ENCODE measurements at regions not wholly inside any gene's neighbourhood (a gene's known extent, or its start where the extent isn't known, plus 50 kb on each side); places are given as distances from the start of the nearest gene placed in this dataset.

GRCh38 chr7:159250471-159250870 is 105.8 kb upstream of the VIPR2 start:
- H3K36me3 ChIP-seq = no peaks in the 10 kb centered on the region
- H3K27me3 ChIP-seq = no peaks in the 10 kb centered on the region
- no peak overlapping the region for H3K27ac ChIP-seq
- DNase-seq = no peak
- no peak for TF ChIP-seq POLR2A (IDR thresholded peaks at IDR 0.05)
- no peak for TF ChIP-seq CTCF (IDR thresholded peaks at IDR 0.05)
- H3K9me3 ChIP-seq = no peaks in the 10 kb centered on the region
- intact Hi-C loops (cut with DNase I) = no loop called here
- WGBS, 2 donors = 81 to 82% methylated on average over 1 of the region's 1 CpG
- H3K4me1 ChIP-seq = no peaks in the 10 kb centered on the region
- H3K4me3 ChIP-seq (replicated peaks in 1 of 3) = no peak overlapping the region

DNA sequence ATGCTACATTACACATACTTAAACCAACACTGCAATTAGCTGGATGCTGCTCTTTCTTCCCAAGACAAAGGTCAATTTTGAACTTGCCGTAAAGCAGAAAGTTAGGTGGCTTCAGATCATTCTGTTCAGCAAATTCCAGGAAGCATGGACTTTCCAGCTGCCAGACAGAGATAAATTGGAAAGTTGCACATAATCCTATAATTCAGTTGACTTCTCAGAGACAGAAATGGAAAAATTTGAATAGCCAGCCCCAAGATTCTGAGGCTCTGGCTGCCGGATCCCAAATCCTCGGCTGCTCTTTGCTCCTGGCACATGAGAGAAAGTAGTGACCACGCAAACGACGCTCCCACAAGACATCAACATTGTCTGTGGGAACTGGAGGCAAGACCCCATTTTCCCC is 105.0 kb upstream of the VIPR2 start:
- intact Hi-C loops (cut with DNase I) = no loop called here
- no peaks in the 10 kb centered on the region for H3K4me1 ChIP-seq
- no peak for DNase-seq
- H3K27me3 ChIP-seq = no peaks in the 10 kb centered on the region
- no peaks in the 10 kb centered on the region for H3K36me3 ChIP-seq
- no peak overlapping the region for H3K4me3 ChIP-seq (replicated peaks in 1 of 3)
- H3K9me3 ChIP-seq = no peaks in the 10 kb centered on the region
- WGBS, 2 donors = 79 to 85% methylated on average over 6 of the region's 6 CpGs
- H3K27ac ChIP-seq = no peak overlapping the region
- TF ChIP-seq CTCF (IDR thresholded peaks at IDR 0.05) = no peak
- TF ChIP-seq POLR2A (IDR thresholded peaks at IDR 0.05) = no peak

GRCh38 chr7:159247910-159248309 is 103.2 kb upstream of the VIPR2 start:
- WGBS, 2 donors = 73 to 75% methylated on average over 2 of the region's 2 CpGs
- H3K9me3 ChIP-seq = no peaks in the 10 kb centered on the region
- no peak overlapping the region for H3K4me3 ChIP-seq (replicated peaks in 1 of 3)
- TF ChIP-seq POLR2A (IDR thresholded peaks at IDR 0.05) (no peak), CTCF (IDR thresholded peaks at IDR 0.05) (no peak)
- H3K36me3 ChIP-seq = no peaks in the 10 kb centered on the region
- H3K27me3 ChIP-seq = no peaks in the 10 kb centered on the region
- no peak overlapping the region for H3K27ac ChIP-seq
- intact Hi-C loops (cut with DNase I) = no loop called here
- no peak for DNase-seq
- no peaks in the 10 kb centered on the region for H3K4me1 ChIP-seq

GRCh38 chr7:159246702-159247480 is 102.2 kb upstream of the VIPR2 start:
- 21 to 45% methylated on average over 2 of the region's 2 CpGs for WGBS, 2 donors
- no peaks in the 10 kb centered on the region for H3K36me3 ChIP-seq
- intact Hi-C loops (cut with DNase I) = no loop called here
- no peaks in the 10 kb centered on the region for H3K4me1 ChIP-seq
- no peak overlapping the region for H3K4me3 ChIP-seq (replicated peaks in 1 of 3)
- no peak overlapping the region for H3K27ac ChIP-seq
- no peak for DNase-seq
- H3K27me3 ChIP-seq = no peaks in the 10 kb centered on the region
- TF ChIP-seq POLR2A (IDR thresholded peaks at IDR 0.05) (no peak), CTCF (IDR thresholded peaks at IDR 0.05) (no peak)
- H3K9me3 ChIP-seq = no peaks in the 10 kb centered on the region

DNA sequence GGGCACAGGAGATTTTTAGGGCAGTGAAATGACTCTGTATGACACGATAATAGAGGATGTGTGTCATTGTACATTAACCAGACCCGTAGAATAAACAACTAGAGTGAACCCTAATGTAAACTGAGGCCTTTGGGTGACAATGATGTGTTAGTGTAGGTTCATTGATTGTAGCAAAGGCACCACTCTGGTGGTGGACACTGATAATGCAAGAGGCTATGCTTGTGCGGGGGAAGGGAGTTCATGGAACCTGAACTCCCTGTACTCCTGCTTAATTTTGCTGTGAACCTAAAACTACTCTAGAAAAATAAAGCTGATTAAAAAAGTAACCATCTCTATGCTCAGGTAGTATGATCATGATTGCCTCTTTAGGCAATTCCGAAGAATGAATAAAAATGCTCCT is 96.3 kb upstream of the VIPR2 start:
- Histone ChIP-seq H3K4me3 (replicated peaks in 1 of 3) (no peak overlapping the region), H3K36me3 (no peaks in the 10 kb centered on the region), H3K27me3 (no peaks in the 10 kb centered on the region), H3K27ac (no peak overlapping the region), H3K4me1 (no peaks in the 10 kb centered on the region), H3K9me3 (no peaks in the 10 kb centered on the region)
- 87 to 93% methylated on average over 4 of the region's 4 CpGs for whole genome bisulfite sequencing, 2 donors
- no peak for DNase-seq
- intact Hi-C loops (cut with DNase I) = no loop called here
- TF ChIP-seq CTCF (IDR thresholded peaks at IDR 0.05) = no peak
- no peak for TF ChIP-seq POLR2A (IDR thresholded peaks at IDR 0.05)

Data from thyroid gland (tissue), 4 donors.